HG02588 (cell line): ENCODE measurements at regions not wholly inside any gene's neighbourhood (a gene's known extent, or its start where the extent isn't known, plus 50 kb on each side); places are given as distances from the start of the nearest gene placed in this dataset.

Source experiments
- ATAC-seq: cut with Tn5 transposase; IDR thresholded peaks from one replicate; pipeline ENCODE4 v1.9.1; 2021; ENCODE audit warnings: mild to moderate bottlenecking, moderate library complexity; ENCODE audit not compliant: unreplicated experiment

DNA sequence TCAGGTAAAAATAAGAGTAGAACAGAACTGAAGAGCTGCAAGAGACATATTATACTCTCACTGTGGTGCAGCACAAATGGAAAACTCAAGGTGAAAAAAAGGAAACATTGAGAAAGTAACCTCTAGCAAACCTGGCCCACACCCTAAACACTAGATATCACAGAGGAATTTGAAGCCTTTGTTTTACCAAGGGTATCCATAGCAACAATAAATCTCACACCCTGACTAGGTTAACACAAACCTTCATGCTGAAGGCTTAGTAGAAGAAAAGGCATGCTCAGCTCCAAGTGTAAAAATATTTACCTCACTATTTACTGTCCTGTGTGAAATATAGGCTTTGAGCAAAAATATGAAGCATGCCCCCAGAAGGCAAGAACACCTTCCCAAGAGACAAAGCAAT, 61.9 kb upstream of the TAB3 start:
- ATAC-seq, result no peak

DNA sequence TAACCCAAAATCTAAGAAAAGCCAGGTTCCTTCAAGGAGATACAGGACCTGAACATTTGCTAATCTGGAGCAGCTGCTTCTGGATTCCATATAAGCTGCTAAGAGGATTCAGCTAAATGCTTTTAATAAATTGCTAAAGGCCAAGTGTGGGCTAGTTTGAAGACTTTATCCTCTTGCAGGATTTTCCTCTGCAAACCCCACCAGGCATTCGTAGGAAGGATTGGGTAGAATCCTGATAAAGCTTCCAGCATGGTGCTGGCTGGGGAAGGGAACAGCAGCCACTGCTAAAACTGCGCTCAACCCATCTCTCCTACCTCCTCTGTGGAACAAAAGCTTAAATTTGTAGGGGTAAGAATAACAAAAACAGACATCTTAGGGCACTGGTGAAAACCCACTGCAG, 61.3 kb upstream of the TAB3 start:
- no peak for ATAC-seq

DNA sequence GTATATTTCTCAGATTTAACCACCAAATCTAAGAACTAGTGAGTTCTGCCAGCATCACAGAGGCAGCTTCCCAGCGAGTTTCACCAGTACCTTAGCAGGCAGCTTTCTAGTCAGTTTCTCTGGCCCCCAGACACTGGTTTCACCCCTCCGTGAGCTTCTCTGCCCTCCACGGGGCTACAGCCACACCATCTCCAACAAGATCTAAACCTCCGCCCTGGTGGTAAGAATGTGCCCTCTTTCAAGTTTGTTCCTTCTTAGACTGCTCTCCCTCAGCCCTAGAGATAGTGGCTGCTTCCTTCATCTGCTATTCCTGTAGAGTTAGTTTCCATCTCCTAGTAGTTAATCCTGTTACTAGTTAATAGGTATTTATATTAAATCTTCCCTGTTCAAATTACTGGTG, 60.5 kb upstream of the TAB3 start:
- no peak for ATAC-seq

DNA sequence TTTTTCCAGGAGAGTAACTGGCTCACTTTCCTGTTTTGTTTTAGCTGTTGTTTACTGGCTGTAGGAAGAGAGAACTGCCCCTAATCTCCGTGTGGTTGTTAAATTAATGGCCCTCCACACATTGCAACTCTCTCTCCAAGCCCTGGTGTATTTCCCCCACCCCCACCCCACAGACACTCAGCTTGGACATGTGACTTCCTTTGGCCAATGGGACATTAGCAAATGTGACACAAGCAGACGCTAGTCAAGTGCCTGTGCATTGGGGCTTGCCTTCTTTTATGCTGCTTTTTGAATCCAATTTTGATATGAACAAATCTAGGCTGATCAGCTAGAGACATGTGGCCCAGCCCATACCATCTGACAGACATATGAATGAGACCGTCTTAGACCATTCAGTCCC, 59.6 kb upstream of the TAB3 start:
- no peak for ATAC-seq

DNA sequence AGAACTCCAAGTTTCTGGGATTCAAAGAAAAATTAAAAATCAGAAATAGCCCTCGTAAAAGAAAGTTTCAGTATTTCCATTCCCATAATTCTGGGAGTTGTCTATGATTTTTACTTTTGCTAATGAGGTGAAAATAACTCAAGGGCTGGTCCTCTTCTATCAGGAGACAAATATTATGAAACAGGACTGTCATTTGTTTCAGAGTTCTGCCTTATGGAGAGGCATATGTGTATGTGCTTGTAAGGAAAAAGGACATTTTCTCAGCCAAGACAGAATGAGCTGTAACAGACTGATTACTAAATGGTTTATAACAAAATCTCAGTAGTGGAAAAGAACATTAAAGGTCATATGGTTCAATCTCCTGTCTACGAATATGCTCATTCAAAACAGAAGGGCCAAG, 59.0 kb upstream of the TAB3 start:
- no peak for ATAC-seq

DNA sequence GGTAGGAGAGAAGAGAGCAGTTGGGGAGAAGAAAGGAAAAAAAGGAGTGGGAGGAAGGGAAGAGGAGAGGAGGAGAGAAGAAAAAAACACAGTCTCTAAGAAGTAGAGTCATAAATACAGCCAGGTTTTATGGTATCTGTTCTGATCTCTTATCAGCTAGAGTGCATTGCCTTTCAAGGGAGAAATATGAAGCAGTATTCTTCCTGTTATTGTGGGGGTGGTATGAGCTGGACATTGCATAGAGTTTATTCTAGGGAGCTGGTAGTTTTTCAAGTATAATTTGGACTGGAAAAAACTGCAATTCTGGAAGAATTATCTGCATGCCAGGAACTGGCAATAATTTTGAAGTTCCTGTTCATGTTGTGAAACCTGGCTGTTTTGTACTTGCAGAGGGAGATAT, 54.9 kb upstream of the TAB3 start:
- ATAC-seq, result no peak

DNA sequence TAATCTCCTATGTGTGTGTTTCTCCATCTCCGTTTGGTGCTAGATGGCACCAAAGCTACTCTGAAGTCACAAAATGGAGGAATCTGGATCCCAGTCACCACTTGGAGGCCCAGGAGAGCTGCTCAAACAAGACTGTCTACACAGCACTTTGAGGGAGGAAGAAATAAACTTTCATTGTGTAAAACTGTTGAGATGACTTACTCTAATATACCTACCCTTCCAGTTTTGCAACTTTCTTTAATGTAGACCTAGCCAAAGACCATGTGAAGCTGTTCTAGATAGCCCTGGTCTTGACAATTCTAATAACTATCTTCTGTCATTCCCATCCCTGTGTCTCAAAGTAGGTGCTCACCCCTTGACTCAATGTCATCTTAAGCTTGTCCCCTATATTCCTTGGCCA, 52.8 kb upstream of the TAB3 start:
- ATAC-seq, result no peak

DNA sequence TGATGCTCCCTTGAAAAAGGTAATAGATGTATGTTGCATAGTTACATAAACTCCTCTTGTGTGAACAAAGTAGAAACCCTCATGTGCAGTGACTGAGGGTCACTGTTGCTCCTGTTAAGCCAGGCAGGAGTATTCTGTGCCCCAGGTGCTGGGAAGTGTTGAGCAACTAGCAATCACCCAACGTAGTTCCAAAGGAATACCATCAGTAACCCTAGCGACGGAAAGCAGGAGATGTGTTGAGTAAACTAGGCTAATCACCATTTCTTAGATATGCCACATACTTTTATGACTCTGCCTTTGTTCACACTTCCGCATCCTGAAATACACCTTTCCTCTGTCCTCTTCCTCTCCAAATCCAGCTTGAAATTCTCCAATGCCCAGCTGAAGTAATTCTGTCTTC, 50.9 kb upstream of the TAB3 start:
- ATAC-seq, result no peak
